Stimulated activated CD8-positive, alpha-beta memory T cell treated with anti-CD3 and anti-CD28 coated beads, Interleukin-4, amount 100 ng/mL, for 4 hours (primary cell): ENCODE measurements at regions not wholly inside any gene's neighbourhood (a gene's known extent, or its start where the extent isn't known, plus 50 kb on each side); places are given as distances from the start of the nearest gene placed in this dataset.

Source experiments
- DNase-seq, 2 donors: peaks; one replicate each; pipeline ENCODE4 v3.0.0-alpha.2; 2020; ENCODE audit warnings: low read depth in 2 of 2, low spot score in 1 of 2

DNA sequence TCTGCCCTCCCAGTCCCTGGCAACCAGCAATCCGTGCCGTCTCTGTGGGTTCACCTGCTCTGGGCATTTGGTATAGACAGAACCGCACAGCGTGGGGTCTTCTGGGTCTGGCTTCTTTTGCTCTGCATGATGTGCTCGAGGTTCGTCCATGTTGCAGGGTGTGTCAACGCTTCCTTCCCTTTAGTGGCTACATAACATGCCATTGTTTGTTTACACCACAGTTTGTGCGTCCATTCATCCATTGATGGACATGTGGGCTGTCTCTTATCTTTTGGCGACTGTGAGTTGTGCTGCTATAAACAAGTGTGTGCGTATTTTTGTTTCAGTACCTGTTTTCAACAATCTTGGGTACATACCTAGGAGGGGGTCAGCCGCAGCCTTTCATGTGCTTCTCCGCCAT lies 149.5 kb upstream of the RPS6KA2 start:
- DNase-seq: no peak

DNA sequence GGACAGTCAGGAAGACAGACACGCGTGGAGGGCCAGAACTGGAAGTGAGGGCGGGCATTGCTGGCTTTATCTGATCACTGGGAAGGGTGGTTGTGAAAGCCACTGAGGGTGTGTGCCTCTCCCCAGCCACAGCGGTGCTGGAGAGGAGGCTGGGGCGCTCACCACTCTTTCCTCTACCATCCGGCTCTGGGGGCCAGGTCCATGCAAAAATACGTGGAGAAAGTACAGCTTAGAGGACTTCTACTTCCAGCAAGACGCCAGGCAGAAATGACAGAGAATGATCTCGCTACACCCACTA lies 148.8 kb upstream of the RPS6KA2 start:
- DNase-seq: no peak

DNA sequence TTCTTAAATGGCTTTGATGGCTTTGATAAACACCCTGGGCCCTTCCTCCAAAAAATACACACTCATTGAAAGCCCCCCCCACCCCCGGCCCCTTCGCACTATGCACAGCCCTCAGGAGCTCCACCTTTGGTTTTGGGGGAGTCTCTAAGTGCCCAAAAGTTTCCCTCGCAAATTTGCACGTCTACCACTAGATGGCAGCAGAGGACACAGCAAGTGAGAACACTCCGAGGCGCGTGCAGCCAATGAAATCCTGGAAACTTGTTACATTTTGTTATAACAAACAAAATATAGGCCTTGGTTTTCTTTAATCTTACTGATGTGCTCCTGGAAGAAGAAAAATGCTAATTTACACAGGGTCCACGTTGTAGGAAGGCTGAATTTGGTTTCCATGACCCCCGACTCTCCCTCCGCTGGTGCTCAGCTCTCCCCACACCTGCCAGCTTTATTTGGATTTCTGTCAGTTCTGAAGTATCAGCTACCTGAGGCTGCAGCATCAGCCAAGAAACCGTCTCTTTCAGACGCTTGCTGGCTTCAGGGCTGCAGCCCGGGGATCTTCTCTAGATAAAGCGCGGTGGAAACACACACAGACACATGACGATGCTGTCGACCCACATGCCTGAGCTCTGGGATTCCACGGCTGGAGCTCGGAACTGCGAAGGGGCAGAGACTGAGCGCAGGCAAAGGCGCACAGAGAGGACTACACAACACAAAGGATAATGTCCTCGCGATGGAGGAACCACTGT lies 148.3 kb upstream of the RPS6KA2 start:
- peak; percentile 24 to 33 for DNase-seq

DNA sequence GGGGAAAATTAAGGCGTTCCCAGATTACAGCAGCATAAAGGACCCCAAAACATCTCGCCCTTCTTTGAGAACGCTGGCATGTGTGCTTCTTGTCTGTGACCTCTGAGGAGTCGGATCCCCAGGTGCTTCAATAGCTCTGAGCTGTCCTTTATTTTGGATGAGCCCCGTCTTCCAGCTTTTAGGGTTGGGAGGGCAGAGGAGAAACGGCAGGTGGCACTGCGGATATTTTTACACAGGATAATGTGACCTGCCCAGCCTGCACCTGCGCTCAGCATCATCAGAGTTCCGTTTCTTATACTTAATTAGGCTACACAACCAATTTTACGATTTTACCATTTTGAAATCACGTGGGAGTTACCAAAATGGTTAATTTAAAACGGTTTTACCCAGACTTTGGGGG lies 147.7 kb upstream of the RPS6KA2 start:
- DNase-seq: no peak

DNA sequence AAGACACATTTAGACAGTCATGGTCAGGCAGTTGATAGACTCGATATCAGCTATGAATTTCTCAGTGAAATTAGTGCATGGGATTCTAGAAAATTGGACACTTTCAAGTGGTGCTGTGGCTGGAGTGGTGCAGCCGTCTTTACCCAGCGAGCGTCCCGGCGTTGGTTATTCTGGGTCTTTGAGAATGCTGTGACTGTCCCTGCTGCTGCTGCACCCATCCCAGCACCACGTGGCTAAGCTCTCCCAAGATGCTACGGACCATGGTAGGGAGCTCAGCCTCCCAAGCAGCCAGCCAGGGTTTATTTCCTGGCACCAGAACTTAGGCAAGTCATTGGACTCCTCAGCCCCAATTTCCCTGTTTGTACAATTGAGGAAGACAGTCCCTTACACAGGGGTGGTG lies 147.2 kb upstream of the RPS6KA2 start:
- DNase-seq: no peak

DNA sequence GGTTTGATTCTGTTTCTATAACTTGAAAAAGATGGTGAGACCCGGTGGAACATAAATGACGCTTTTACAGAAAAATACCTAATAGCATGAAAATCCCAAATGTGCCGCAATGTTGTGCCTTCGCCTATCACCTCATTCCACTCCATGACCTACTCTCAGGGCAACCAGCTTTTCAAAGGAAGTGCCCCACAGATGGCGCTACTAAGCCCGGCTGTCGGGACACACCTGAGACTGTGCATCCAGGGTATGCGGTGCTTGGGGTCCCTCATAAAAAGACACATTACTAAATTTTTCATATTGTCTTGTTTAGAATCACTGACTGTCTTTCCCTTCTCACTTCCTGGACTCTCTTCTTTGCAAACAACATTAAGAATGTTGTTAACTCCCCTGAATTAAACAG lies 145.5 kb upstream of the RPS6KA2 start:
- no peak for DNase-seq

DNA sequence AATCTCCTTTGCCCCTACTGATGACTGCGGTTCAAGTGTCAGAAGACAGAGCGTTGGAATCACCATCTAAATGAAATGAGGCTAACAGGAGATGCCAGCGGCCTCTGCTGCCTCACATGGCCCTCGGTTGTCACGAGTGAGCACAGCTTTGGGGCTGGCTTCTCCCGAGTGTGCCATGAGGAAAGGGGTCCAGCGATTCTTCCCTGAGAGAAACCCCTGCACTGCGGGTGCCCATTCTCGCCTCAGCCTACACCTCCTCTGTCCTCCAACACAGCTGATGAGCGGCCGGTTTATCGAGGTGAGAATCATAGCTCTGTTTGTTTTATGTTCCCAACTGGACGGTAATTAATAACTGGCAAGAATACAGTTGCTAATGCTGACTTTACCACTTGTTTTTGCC lies 144.7 kb upstream of the RPS6KA2 start:
- DNase-seq: no peak

DNA sequence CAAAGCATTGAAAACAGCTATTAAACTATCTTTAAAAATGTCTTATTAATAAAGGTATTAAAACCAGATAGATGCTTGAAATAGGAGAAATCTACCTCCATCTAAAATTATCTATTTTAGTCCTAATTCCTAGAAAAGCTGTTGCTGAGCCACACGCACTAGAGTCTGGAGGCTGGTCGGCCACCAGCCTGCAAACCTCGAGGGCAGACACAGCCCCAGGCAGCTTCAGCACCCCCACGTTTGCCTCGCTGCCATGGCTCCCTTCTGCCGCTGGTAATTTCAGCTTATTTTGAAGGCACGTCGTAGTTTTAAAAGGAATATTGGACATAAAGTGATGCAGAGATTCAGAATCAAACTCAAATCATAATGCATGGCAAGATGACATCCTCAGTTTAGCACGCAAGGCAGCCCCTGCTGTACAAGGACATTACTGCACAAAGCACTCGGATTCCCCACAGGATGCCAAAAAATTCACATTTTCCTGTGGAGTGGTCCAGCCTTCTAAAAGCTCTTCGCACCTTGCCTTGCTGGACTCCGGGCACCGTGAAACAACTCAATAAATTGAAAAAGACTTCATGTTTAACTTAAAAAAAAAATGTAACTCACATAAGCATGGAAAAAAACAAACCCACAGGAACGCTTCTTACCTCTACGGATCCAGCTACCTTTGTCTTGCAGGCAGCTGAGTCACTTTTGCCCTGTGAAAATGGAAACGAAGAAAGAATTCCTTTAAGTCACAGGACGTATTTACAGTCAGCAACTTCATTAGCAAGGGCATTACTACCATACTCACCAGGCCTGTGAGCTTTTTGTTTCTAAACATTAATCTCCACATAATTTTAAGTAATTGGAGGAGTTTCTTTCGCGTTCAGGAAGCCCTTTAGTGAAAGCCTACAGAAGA lies 143.4 kb upstream of the RPS6KA2 start:
- no peak for DNase-seq

DNA sequence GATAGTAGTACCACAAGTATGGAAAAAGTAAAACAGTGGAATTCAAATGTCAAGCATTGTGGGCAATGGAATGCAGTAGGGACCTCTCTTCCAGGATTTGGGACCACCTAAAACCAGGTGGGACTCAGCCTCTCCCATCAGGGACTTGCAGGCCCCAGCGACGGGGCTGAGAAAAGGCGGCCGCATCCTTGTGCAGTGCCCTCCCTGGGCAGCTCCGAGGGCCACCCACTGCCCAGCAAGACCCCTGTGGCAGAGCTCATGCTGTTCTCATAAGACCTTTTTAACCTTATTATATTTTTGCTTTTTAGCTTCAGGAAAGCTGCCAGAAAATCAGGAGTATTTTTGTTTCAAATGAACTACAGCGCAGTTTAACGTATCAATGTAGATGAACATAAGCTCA lies 142.6 kb upstream of the RPS6KA2 start:
- DNase-seq: no peak

DNA sequence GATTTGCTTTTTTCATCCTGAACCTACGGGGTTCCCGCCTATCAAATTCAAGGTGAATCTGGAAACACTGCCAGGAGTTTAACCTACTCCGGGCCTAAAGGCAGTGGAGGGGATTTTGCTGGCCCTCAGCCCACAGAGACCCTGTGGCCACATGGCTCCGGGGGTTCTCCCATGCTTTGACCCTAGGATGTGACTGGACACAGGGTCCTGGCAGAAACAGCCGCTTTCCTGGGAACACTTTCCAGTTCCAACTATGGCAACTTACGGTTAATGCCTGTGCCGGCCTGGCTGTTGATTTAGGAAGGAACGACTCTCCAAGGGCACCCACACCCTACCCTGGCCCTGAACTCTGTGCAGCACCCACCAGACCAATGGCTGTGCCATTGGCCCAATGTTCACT lies 141.7 kb upstream of the RPS6KA2 start:
- DNase-seq: no peak

DNA sequence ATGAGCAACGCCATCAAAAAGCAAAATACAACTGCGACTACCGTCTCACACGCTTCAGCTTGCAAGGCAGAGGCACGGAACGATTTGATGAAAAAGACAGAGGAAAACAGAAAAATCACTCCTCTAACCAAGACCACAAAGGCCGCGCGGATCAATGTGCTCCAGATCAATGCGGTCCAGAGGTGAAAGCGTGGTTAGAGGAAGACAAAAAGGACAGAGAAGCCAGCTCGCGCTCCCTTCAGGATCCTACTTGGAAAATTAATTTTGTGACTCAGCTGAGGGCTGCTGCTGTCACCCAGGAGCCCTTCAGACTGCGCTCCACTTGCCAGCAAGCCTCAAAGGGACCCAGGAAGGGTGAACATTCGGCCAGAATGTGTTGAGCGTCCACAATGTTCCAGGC lies 140.2 kb upstream of the RPS6KA2 start:
- no peak for DNase-seq

DNA sequence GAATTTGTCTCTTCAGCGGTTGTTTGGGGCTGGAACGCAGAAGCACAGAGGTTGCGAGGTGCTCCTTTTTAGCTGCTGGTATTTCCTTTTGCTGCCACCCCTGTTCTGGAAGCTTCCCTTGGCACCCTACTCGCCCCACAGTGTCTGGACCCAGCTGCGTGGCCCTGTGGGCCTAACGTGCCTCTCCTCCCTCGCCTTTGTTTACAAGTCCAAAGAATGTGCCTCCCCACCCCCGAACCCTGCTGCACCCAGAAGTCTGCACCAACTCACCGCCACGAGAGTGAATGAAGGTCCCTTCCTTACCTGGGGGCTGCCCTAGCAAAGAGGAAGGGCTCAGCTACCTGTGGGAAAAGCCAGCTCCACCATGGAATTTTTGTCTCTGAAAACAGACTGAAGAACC lies 139.7 kb upstream of the RPS6KA2 start:
- DNase-seq: no peak

DNA sequence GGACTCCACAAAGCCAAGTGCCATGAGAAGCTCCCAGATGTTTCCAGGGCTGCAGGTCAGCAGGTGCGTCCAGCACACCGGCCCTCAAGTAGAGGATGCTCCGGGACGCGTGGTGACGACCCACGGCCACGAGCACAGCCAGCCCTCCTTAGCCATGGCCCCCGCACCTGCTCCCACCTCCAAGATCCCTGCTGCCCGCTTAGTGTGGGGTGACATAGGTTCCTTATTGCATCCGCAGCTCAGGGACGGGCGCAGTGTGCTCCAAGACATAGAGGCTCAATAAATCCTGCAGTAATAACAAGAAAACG lies 138.1 kb upstream of the RPS6KA2 start:
- no peak for DNase-seq

DNA sequence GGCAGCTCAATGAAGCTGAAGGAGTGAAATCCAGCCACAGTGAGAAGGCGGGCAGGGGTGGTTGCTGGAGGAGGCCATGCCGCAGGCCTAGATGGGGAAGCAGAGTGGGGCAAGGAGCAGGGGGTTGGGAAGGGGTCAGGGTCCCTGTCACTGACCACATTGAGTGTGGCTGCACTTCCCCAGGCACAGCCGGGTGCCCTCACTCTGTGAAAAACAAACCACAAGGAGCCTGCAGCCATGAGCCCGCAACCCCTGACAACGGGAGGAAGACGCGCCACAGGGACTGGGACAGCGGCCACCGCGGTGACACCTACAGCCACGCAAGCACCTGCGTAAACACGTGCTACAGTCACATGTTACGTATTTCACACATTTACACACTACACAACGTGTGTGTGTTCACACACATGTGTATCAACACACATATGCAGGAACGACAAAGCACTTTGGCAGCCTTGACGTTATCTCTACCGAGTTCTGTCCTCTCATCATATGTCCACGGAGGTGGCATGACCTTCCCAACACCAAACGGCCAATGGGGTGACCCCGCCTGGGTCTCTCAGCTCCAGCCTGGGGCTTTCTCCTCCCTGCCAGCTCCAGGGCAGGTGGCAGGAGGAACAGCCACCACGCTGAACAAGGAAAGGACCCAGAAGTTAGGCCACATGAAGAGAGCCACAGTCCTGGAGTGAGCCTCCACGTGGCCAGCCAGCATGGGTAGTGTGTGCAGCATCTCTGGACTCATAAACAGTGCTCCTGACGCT lies 137.6 kb upstream of the RPS6KA2 start:
- no peak for DNase-seq

DNA sequence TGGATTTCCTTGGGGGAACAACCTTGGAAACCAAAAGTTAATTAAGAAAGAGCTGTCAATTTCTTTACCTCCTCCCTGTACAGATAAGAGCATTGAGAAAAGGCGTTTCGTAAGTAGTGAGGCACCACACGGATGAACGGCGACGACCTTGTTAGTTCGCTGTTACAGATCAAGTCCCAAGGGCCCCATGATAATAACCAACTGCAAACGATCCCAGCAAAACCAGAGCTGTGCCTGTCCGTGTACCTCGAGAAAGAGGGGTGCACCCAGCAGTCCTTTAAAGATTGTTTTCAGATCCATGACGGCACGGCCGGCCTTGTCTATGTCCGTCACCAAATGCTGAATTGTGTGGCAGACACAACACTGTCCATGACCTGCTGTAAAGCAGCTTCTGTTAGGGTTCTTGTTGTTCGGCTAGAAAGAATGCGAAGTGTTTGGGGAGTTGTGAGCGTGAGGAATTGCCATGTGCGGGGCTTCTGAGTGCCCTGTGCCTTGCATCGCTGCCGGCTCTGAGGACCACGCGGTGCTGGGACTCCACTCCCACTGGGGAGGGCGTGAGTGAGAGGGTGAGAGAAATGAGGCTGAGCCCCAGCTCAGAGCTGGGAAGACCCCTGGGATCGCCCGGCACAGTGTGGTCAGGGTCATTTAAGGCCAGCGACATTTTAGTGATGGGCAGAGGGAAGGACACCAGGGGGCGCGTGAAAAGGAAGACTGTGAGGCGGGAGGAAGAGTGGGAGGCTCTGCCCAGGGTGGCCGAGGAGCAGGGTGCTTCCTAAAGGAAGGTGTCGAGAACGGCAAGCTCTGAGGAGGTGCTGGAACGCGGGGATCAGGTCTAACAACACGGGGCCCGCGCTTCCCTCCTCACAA lies 136.8 kb upstream of the RPS6KA2 start:
- DNase-seq: no peak

DNA sequence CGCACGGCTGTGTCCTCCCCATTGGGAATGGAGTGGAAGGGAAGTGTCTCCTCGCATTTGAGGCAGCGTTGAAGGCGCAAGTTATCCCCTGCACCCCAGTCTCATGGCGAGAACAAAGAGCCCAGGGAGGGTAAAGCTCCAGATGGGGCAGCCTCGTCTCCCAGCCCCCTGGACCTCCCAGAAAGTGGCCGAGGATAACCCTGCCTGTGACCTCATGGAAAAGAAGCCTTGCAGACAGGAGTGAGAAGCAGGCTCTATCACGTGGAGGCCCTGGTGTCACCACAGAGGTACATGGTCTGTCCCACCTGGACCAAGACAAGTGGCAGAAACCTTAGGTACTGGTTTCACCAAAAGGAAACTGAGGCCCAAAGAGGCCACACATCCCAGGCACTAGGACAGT lies 134.8 kb upstream of the RPS6KA2 start:
- DNase-seq: no peak

DNA sequence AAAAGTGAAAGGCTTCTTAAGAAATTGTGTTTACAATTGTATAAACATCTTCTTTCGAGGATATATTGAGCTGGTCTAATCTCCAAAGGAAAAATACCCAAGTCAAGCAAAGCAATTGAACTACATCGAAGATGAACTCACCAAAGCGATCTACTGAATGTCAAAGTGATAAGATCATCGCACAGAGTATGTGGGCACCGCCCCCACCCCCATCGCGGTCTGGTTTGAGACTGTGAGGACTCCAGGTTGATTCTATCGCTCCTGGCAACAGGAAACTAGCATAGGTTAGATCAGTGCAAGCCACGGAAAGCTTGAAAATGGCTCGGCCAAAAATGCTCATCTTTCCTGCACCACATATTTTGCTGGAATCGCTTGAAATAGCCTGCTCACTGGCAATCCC lies 133.2 kb upstream of the RPS6KA2 start:
- DNase-seq: peak in 1 of 2 donors; percentile 25

DNA sequence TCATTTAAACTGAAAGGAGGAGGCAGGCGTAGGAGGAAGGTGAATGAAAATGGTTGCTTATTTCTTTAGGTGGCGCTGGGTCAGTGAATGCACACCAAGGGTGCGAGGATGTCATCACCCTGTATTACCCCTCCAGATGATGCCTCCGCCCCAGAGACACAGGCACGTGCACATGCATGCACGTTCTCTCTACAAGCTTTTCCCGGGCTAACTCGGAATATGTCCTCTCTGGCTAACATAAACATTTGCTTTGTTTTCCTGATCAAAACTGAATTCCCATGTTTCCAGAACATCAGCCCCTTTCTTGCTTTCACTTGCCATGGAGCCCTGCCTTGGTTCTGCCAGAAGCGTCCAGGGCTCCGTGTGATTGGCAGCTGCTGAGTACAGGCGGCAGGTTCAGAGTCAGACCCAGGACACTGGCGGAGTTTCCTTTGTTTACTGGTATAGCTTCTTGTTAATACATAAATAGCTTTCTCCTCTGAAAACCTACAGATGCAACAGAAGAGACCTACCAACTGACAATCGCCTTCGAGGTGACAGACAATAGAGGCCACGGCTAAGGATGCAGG lies 131.2 kb upstream of the RPS6KA2 start:
- DNase-seq: no peak

DNA sequence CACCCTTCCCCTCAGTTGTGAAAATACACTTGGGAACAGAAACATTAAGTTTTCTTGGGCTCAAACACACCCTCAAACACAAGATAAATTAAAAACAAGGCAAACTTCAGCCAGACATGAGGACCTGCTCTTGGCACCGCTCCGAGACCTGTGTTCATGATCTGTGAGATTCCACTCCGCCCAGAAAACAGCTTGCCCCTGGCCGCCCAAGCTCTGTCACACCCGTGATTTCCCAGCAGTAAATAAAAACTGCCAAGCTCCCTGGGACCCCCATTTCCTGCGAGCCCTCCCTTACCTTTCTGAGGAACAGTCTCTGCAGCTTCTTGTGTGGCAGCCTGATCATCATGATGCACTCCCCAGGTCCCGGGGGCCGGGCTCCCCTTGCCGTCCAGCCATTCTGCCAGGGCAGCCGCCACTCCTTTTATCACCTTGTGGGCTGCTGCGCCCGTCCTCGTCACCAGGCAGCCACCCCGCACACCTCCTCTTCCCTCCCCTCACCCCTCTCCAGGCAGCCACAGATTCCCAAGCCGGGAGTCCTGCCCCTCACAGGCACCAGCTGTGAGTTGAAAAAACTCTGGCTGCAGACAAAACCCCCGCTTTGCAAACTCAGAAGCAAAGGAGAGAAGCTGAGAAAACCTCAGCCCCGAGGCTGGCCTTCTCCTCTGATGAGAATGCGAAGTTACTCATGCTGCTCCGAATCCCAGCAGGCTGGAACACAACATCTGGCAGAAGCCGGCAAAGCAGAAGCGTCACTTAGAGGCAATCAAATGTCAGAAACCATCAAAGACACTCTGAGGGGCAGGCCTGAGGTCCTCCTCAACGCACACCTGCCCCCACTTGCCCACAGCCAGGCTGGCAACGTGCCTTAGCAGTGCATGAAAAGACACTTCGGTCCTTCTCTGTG lies 130.4 kb upstream of the RPS6KA2 start:
- DNase-seq: no peak
